Fibroblast of the aortic adventitia (primary cell): ENCODE measurements at regions not wholly inside any gene's neighbourhood (a gene's known extent, or its start where the extent isn't known, plus 50 kb on each side); places are given as distances from the start of the nearest gene placed in this dataset.

ENCODE experiments used
- DNase-seq: peaks from one replicate; pipeline ENCODE4 v3.0.0-alpha.2; 2010; ENCODE audit warnings: low read depth
- H3K4me3 ChIP-seq: 2 replicates; pipeline ENCODE4 v1.5.1; 2011; ENCODE audit warnings: low read depth, mild to moderate bottlenecking, control low read depth, low read length, moderate library complexity
- CTCF ChIP-seq: IDR thresholded peaks from 2 replicates; pipeline ENCODE4 v1.5.1; 2011; ENCODE audit warnings: mild to moderate bottlenecking, low read length, control low read depth, inconsistent platforms; ENCODE audit not compliant: insufficient read depth

- no peak for DNase-seq
- no peak overlapping the region for H3K4me3 ChIP-seq
- TF ChIP-seq CTCF = no peak
Observed at GRCh38 chr10:123552760-123553554, 113.2 kb upstream of the GPR26 start.

GRCh38 chr10:123553810-123554430 is 112.2 kb upstream of the GPR26 start:
- no peak for TF ChIP-seq CTCF
- no peak for DNase-seq
- H3K4me3 ChIP-seq = no peak overlapping the region

GRCh38 chr10:123554656-123555055 is 111.5 kb upstream of the GPR26 start:
- TF ChIP-seq CTCF = no peak
- no peak overlapping the region for H3K4me3 ChIP-seq
- DNase-seq = no peak

GRCh38 chr10:123555616-123556015 is 110.5 kb upstream of the GPR26 start:
- no peak for DNase-seq
- TF ChIP-seq CTCF = no peak
- H3K4me3 ChIP-seq = no peak overlapping the region

GRCh38 chr10:123556049-123556448 is 110.1 kb upstream of the GPR26 start:
- TF ChIP-seq CTCF = no peak
- H3K4me3 ChIP-seq = no peak overlapping the region
- no peak for DNase-seq

GRCh38 chr10:123556736-123557135 is 109.4 kb upstream of the GPR26 start:
- DNase-seq = no peak
- TF ChIP-seq CTCF = no peak
- no peak overlapping the region for H3K4me3 ChIP-seq
